GM19467 (cell line): ENCODE measurements at regions not wholly inside any gene's neighbourhood (a gene's known extent, or its start where the extent isn't known, plus 50 kb on each side); places are given as distances from the start of the nearest gene placed in this dataset.
A peak's percentile ranks its signal among the peaks of the same experiment; 100 is the strongest.
"Not testable (repeated sequence)": the region's sequence is repeated elsewhere in the genome, so short reads cannot be mapped to it uniquely, and the experiment has no call there.

Experiments used
- ATAC-seq: cut with Tn5 transposase; IDR thresholded peaks from one replicate; pipeline ENCODE4 v1.9.1; 2021; ENCODE audit warnings: mild to moderate bottlenecking, moderate library complexity; ENCODE audit not compliant: unreplicated experiment

GRCh38 chr15:70526221-70526973 is 237.0 kb downstream of the UACA start:
- no peak for ATAC-seq

GRCh38 chr15:70525551-70525950 is 237.8 kb downstream of the UACA start:
- ATAC-seq = no peak

GRCh38 chr15:70524470-70524869 is 238.9 kb downstream of the UACA start:
- ATAC-seq = no peak

GRCh38 chr15:70523616-70524015 is 239.7 kb downstream of the UACA start:
- no peak for ATAC-seq

GRCh38 chr15:70523192-70523591 is 240.2 kb downstream of the UACA start:
- no peak for ATAC-seq

GRCh38 chr15:70522323-70522966 is 240.9 kb downstream of the UACA start:
- no peak for ATAC-seq

GRCh38 chr15:70521576-70522322 is 241.6 kb downstream of the UACA start:
- ATAC-seq = no peak

- ATAC-seq = no peak
Observed at GRCh38 chr15:70519616-70520015, 243.7 kb downstream of the UACA start.

GRCh38 chr15:70519004-70519365 is 244.4 kb downstream of the UACA start:
- ATAC-seq = no peak

GRCh38 chr15:70518201-70519003 is 245.0 kb downstream of the UACA start:
- ATAC-seq = no peak

GRCh38 chr15:70517194-70517590 is 246.2 kb downstream of the UACA start:
- ATAC-seq = no peak

- no peak for ATAC-seq
Observed at GRCh38 chr15:70516408-70517193, 246.8 kb downstream of the UACA start.

GRCh38 chr15:70514251-70514650 is 249.1 kb downstream of the UACA start:
- no peak for ATAC-seq

- ATAC-seq = no peak
Observed at GRCh38 chr15:70513819-70514218, 249.5 kb downstream of the UACA start.

- ATAC-seq = peak; percentile 75
Observed at GRCh38 chr15:70512772-70513362, 250.5 kb downstream of the UACA start.

- not testable (repeated sequence) for ATAC-seq
Observed at GRCh38 chr15:70511972-70512587, 251.3 kb downstream of the UACA start.

- ATAC-seq = no peak
Observed at GRCh38 chr15:70510433-70510832, 252.9 kb downstream of the UACA start.

- no peak for ATAC-seq
Observed at GRCh38 chr15:70509731-70510143, 253.6 kb downstream of the UACA start.

GRCh38 chr15:70509282-70509662 is 254.1 kb downstream of the UACA start:
- ATAC-seq = no peak
